K562 (cell line): ENCODE measurements at regions not wholly inside any gene's neighbourhood (a gene's known extent, or its start where the extent isn't known, plus 50 kb on each side); places are given as distances from the start of the nearest gene placed in this dataset.

Source experiments
- CBX2 ChIP-seq: fragments of 200-600 bp; sonication (generic); IDR thresholded peaks from one replicate; pipeline ENCODE4 v1.6.1; 2012; ENCODE audit warnings: mild to moderate bottlenecking, low read length, inconsistent platforms; ENCODE audit not compliant: insufficient read depth, poor library complexity, severe bottlenecking
- E4F1 ChIP-seq: fragments of 250-450 bp; sonication (Bioruptor Pico); IDR thresholded peaks from 2 replicates; pipeline ENCODE4 v1.5.0; 2021; ENCODE audit warnings: mild to moderate bottlenecking, borderline replicate concordance
- HMG20B ChIP-seq: fragments of 250-450 bp; sonication (Bioruptor Pico); IDR thresholded peaks from 2 replicates; pipeline ENCODE4 v1.5.0; 2021; ENCODE audit warnings: mild to moderate bottlenecking
- KAT2B ChIP-seq: IDR thresholded peaks from one replicate; pipeline ENCODE4 v1.6.1; 2012; ENCODE audit warnings: low read depth, mild to moderate bottlenecking, control low read depth, inconsistent platforms, low read length, moderate library complexity
- NEUROD1 ChIP-seq: fragments of 150-350 bp; IDR thresholded peaks from 2 replicates; pipeline ENCODE4 v1.6.1; 2014; ENCODE audit warnings: borderline replicate concordance, low read length, low read depth; ENCODE audit not compliant: partially characterized antibody
- PCBP1 ChIP-seq: fragments of 200-400 bp; formaldehyde crosslinking; IDR thresholded peaks from 2 replicates; pipeline ENCODE4 v1.6.1; 2018; ENCODE audit warnings: mild to moderate bottlenecking, low read depth, low read length; ENCODE audit not compliant: poor library complexity, severe bottlenecking
- RBBP5 ChIP-seq: fragments of 200-600 bp; sonication (generic); IDR thresholded peaks from 2 replicates; pipeline ENCODE4 v1.6.1; 2012; ENCODE audit warnings: borderline replicate concordance, mild to moderate bottlenecking, low read length, control low read depth, inconsistent platforms; ENCODE audit not compliant: insufficient read depth, poor library complexity, severe bottlenecking
- SMAD3 ChIP-seq: fragments of 450-650 bp; formaldehyde crosslinking; conservative IDR thresholded peaks from 2 replicates; pipeline ENCODE4 v1.4.0; 2020; ENCODE audit warnings: mild to moderate bottlenecking
- TBL1XR1 ChIP-seq, 2 experiments: IDR thresholded peaks; 2 replicates each; pipeline ENCODE4 v1.6.1; 2012; ENCODE audit warnings: improper control_type of control experiment in 2 of 2, low read length in 2 of 2, mild to moderate bottlenecking in 1 of 2
- TRIM28 ChIP-seq: fragments of 450-650 bp; IDR thresholded peaks from 2 replicates; pipeline ENCODE4 v1.6.1; 2017
- U2AF1 ChIP-seq: fragments of 200-400 bp; formaldehyde crosslinking; optimal IDR thresholded peaks from 2 replicates; pipeline ENCODE3; 2017; ENCODE audit warnings: mild to moderate bottlenecking, low read depth, low read length, moderate library complexity
- VEZF1 ChIP-seq: fragments of 200-800 bp; sonication (Bioruptor generic); IDR thresholded peaks from 2 replicates; pipeline ENCODE4 v1.6.1; 2017; ENCODE audit warnings: missing genetic modification characterization, missing compliant biosample characterization
- ZBTB7A ChIP-seq: IDR thresholded peaks from 2 replicates; pipeline ENCODE4 v1.6.1; 2011; ENCODE audit warnings: low read depth, mild to moderate bottlenecking, low read length, moderate library complexity, borderline replicate concordance; ENCODE audit not compliant: control insufficient read depth
- ZBTB8A ChIP-seq: fragments of 450-650 bp; IDR thresholded peaks from 2 replicates; pipeline ENCODE4 v1.6.1; 2018; ENCODE audit warnings: mild to moderate bottlenecking, moderate library complexity; ENCODE audit not compliant: partially characterized antibody
- ZC3H4 ChIP-seq: sonication (generic); formaldehyde crosslinking; IDR thresholded peaks from 2 replicates; pipeline ENCODE4 v1.9.0; 2021; ENCODE audit warnings: missing genetic modification reagents, borderline replicate concordance
- ZFP91 ChIP-seq: sonication (generic); formaldehyde crosslinking; IDR thresholded peaks from 2 replicates; pipeline ENCODE4 v1.8.0; 2022; ENCODE audit warnings: mild to moderate bottlenecking, missing genetic modification reagents
- ZNF165 ChIP-seq: fragments of 250-450 bp; sonication (Bioruptor Pico); IDR thresholded peaks from 2 replicates; pipeline ENCODE4 v1.4.0; 2020; ENCODE audit warnings: borderline replicate concordance
- ZNF277 ChIP-seq: fragments of 250-450 bp; sonication (Bioruptor Pico); IDR thresholded peaks from 2 replicates; pipeline ENCODE4 v1.8.0; 2022; ENCODE audit warnings: inconsistent platforms, mild to moderate bottlenecking, moderate library complexity, borderline replicate concordance
- ZNF584 ChIP-seq: fragments of 200-800 bp; sonication (Bioruptor generic); IDR thresholded peaks from 2 replicates; pipeline ENCODE4 v1.6.1; 2016; ENCODE audit warnings: low read depth, mild to moderate bottlenecking, missing genetic modification characterization, missing compliant biosample characterization
- ZNF717 ChIP-seq: fragments of 250-450 bp; sonication (Bioruptor Pico); IDR thresholded peaks from 2 replicates; pipeline ENCODE4 v1.5.0; 2021

GRCh38 chr3:72446218-72447058, 401.8 kb downstream of the SHQ1 start, which contains the start of gene RYBP (continued):
- TF ChIP-seq U2AF1 (no peak), SMAD3 (no peak), ZNF717 (CRISPR knock-in tag) (no peak), CBX2 (no peak), KAT2B (no peak), NEUROD1 (no peak), RBBP5 (peak; percentile 49), ZNF165 (no peak), E4F1 (no peak), ZFP91 (CRISPR knock-in tag) (no peak), HMG20B (CRISPR knock-in tag) (no peak), TRIM28 (no peak), VEZF1 (CRISPR knock-in tag) (peak; percentile 92; the same call in 1 of the 2 replicates), ZBTB7A (peak; percentile 89; the same call in 1 of the 2 replicates), ZC3H4 (no peak), ZBTB8A (no peak), ZNF277 (CRISPR knock-in tag) (no peak), PCBP1 (peak; percentile 19), ZNF584 (CRISPR knock-in tag) (no peak), TBL1XR1 (IDR thresholded peaks at IDR 0.05; ENCODE audit: low read length in 2 of 2) (no peak; a peak in 1 of 4 replicates)
